HK-2 (cell line): ENCODE measurements at regions not wholly inside any gene's neighbourhood (a gene's known extent, or its start where the extent isn't known, plus 50 kb on each side); places are given as distances from the start of the nearest gene placed in this dataset.

Source experiments
- DNase-seq: peaks from one replicate; pipeline ENCODE4 v3.0.0-alpha.2; 2018; ENCODE audit not compliant: unreplicated experiment

DNA sequence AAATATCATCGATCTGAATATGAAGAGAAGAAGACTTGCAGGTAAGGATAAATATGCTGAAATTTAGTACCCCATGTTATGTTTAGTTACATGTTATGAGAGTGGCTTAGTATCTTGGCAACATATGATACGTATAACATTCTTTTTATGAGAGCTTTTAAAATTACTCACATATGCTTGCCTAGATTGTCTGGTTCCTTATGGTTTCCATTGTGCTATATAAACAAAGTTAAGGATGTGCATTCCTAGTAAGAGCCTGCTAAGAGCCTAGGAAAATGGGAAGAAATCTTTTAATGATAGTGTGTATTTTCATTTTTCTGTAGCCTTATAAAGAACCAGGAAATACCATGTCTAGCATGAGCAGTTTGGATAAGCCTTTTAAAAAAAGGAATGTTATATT lies 112.0 kb upstream of the KCNN2 start:
- no peak for DNase-seq

DNA sequence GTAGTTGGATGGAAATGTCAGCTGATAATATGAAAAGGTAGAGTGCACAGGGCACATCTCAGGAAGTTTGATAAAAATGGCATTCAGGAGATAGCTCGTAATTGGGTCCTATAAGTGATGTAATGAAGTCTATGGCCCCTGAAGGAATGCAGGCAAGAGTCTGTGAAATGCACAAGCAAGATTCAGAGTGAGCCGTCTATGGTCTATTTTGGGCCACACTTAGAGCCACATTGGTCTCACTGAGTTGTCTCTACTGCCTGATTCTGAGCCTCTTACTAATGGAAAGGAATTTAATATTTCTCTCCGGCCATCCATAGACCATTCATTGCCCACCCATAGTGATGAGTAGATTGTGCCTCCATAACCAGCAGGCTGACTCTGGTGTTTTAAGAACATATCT lies 111.3 kb upstream of the KCNN2 start:
- DNase-seq: no peak

DNA sequence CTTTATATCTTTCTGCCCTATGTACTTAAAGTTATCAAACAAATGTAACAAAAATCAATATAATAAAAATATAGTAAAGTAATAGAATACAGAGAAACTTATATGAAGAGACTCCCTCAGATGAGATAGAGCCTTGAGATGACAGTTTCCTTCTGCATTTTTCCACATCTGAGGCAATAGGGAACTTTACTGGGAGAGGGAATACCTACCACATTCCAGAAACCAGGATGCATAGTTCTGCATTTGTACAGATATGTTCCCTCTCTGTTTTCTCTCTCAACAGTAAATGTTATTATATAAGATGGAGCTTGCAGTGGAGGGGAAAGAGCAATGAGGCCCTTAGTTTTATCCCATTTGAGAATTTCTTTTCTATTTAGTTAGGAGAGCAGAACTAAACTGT lies 109.6 kb upstream of the KCNN2 start:
- no peak for DNase-seq

DNA sequence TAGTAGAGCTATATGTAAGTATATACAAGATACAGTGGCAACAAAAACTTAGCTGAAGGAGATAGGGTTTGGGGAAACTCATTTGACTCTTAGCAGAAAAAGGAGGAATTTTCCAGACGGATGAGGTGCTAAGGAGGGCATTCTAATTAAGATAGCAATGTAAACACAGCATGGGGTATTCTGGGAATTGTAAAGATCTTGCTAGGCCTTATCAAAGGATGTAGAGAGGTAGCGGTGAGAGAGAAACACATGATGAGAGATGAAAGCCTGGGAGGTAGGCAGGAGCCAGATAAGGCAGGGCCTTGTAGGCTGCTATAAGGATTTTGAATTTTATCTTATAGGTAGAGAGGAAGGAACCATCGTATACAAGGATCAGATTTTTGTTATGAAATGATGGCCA lies 106.6 kb upstream of the KCNN2 start:
- DNase-seq: no peak

DNA sequence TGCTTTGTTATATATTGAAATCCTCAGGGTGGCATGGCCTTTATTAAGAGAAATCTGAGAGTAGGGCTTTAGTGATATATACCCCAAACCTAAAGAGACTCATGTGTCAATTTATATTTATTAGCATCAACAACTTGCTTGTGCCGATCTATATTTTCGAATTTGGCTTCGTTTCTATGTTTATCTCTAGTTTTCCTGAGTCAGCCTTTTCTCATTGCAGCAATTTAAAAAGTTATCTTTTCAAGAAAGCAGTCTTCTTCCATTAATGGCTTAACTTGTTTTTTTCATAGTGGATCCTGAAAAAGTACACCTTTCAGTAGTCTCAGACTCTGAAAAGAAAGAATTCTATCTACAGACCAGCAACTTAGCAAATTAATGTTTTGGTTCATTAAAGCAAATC lies 99.9 kb upstream of the KCNN2 start:
- no peak for DNase-seq

DNA sequence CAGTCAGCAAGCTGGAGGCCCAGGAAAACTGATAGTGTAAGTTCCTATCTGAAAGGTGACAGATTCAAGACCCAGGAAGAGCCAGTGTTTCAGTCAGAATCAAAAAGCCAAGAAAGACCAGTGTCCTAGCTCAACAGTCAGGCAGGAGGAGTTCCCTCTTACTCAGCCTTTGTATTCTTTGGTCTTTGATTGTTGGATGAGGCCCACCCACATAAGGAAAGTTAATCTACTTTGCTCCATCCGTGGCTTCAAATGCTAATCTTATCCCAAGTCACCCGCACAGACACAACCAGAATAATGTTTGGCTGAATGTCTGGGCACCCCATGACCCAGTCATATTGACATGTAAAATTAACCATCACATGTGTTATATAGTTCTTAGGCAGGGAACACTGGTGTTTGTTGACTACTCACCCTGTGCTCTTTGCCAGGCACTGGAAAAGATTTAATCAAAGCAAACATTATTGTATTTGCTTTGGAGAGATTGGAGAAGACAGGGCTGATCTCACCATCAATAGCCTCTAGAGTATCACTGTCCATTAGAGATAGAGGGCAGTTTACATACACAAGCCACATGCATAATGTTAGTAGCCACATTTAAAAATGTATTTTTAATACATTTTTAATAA lies 96.3 kb upstream of the KCNN2 start:
- no peak for DNase-seq

DNA sequence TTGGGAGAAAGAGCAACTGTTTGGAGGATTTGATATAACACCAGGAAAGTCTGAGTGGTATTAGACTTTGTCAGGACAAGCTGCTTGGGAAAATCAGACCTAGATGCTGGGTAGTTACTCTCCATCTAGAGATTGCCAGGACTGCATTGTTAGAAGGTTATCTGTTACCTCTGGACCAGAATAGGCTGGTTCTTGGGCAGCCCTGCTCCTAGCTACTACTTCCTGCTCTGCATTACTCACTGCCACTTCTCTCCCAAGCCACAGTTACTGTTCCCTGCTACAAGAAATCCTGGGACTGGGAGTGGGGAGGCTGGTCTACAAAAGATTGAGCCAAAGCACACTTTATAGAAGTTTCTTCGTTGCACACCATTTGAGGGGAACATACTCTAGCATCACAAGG lies 95.5 kb upstream of the KCNN2 start:
- DNase-seq: no peak

DNA sequence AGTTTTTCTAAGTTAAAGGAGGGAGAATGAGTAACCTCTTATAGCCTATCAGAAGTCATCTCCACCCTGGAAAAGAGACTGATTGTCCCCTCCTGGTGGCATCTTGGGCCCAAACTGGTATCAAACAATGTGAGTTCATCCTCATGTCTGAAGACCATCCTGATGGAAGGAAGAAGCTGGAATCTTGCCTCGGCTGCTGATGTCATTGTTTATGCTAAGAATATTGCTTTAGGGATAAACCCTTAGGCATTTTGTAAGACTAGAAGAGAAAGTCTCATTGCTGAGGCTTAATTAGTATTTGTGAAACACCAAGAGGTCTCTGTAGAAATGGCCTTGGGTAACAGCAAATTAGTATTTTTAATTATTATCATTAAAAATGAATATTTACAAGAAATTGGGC lies 65.7 kb upstream of the KCNN2 start:
- no peak for DNase-seq

DNA sequence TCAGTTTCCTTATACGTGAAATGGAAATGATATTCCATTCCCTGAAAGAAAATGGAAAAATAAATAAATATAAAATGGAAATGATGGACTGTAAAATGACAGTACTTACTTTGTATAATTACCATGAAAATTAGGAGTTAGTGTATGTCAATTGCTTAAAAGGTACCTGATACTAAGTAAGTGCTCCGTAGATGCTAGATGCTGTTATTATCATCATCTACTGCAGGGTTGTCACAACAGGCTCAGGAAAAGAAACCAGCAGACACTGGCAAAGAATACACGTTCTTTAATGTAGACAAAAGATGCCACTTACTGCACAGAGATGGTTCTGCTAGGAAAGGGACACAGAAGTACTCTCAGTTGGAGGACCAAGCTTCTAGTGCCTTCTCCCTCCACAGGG lies 64.0 kb upstream of the KCNN2 start:
- no peak for DNase-seq

DNA sequence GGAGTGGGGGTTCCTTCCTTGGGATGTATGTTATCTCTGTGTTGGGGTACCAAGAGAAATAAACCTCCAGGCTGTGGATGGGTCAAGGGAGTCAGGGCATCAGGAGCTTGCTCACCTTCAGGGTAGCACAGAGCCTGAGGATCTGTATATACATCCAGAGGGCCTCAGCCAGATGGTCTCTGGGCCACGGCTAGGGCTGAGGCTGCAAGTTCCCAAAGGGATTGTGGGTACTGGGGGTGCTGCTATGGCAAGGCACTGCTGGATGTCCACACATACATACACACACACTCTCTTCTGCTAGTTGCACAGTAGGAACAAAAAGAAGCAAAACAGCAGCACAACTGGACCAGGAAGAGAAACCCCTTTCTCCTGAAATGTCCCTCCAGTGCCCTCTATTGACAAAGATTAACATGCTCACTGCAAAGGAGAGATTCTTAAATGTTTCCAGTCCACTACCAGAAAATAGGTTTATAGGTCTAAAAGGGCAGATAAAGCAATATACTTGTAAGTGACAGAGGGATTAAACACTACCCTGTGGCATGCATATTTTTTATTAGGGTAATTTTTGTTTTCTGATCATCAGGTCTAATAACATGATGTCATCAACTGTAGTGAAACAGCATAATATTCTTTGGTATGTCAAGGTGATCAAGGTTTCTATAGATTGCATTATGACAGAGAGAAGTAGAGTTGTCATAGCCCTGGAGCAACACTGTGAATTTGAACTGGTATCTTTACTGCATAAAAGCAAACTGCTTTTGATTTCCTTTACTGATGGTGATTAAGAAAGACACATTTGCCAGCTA lies 56.3 kb upstream of the KCNN2 start:
- DNase-seq: no peak

DNA sequence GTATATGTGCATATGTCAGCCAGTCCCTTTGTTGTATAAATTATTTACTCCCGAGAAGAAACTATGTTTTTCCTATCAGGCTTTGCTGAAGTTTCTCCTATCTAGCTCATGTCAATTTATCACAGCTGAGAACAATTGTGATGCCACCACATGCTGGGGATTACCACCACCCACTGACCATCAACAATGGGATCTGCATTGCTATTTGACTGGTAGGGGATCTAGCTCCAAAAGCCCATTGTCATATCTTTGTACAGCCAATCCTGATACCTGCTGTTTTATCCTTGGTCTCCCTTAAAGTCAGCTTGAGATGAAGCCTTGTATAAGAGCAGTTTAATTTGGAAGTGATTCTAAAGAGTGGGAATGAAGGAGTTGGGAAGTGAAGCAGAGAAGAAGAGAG lies 53.9 kb upstream of the KCNN2 start:
- DNase-seq: no peak

DNA sequence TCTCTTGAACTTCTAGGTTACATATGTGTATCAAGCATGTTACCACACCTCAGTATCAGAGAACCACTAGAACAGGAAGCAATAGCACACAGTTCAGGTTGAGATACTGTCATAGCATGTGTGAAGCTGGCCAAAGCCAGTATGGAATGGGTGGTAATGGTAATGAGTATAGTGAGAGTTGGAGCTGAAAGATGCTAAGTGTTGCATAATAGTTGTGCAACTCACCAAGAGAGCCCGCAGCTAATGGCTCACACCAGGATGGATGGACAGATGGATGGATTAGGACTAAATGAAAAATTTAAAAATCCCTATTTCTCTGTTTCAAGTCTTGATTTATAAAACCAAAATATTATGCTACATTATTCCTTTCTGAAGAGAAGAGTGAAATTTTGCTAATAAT lies 53.4 kb upstream of the KCNN2 start:
- DNase-seq: no peak

DNA sequence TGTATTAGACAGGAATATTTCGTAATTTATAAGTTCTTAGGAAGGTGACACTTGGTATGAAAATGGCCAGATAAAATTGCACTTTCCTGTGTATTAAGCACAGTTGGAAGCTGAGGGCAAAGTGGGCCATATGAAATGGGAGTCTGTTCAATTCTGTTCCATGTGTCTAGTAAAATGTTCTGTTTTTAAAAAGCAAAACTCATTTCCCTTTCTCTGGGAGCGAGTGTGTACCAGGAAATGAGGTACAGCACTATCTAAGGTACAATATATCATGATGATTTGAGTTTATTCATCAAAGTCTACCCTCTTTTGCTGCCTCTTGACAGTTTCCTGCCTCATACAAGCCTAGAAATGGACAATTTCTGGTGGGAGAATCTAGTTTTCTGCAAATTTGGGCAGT lies 51.2 kb upstream of the KCNN2 start:
- no peak for DNase-seq

DNA sequence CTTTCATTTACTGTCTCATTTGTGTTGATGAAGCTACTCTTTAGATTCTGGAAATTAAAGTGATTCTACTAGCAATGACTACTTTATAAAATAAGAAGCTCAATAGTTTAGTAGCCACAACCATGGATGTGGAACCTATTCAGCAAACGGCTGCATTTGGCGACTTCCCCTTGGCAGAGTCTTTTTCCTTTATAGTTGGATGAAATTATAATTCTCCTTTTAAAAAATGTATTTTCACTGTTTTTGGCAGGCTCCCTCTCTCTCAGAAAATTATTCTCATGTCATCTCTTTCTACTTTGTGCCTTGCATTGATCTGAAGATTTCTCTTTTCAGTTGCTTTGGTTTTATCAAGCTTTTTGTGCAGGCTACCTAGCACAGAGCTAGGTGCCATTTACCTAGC lies 50.6 kb upstream of the KCNN2 start:
- no peak for DNase-seq

DNA sequence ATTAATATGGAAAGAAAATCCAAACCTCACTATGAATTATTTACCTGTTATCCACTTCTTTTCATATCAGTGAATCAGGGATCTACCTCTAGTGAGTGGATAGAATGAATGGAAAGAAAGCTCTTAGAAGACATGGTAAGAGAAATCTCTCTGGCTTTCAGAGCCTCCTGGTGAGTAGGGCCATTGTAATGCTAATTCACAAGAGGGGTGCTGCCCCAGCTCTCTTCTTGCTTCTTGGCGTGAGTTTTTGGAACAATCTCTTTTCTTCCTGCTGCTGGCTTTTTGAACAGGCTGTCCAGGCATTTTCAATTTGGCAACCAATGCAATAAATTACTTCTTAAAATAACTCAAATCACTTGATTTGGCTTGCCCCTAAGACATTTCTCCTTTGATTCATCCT lies 49.9 kb upstream of the KCNN2 start:
- no peak for DNase-seq
